Left ventricle myocardium inferior (tissue), 1 donor: ENCODE measurements at regions not wholly inside any gene's neighbourhood (a gene's known extent, or its start where the extent isn't known, plus 50 kb on each side); places are given as distances from the start of the nearest gene placed in this dataset.
A peak's percentile ranks its signal among the peaks of the same experiment; 100 is the strongest.

Experiments
- DNase-seq: peaks from one replicate; pipeline ENCODE4 v3.0.0-alpha.2; 2020
- H3K27ac ChIP-seq: fragments of 200-600 bp; replicated peaks from 2 replicates; pipeline ENCODE4 v1.8.0; 2021
- H3K27me3 ChIP-seq: fragments of 200-600 bp; 2 replicates; pipeline ENCODE4 v1.8.0; 2021; ENCODE audit warnings: low read depth
- H3K36me3 ChIP-seq: fragments of 200-600 bp; 2 replicates; pipeline ENCODE4 v1.8.0; 2021
- H3K4me1 ChIP-seq: fragments of 200-600 bp; 2 replicates; pipeline ENCODE4 v1.8.0; 2021
- H3K4me3 ChIP-seq: fragments of 200-600 bp; 2 replicates; pipeline ENCODE4 v1.8.0; 2021; ENCODE audit warnings: mild to moderate bottlenecking, moderate library complexity
- H3K9me3 ChIP-seq: fragments of 200-600 bp; replicated peaks from 2 replicates; pipeline ENCODE4 v1.8.0; 2021
- intact Hi-C: fragments of 100-400 bp; cut with micrococcal nuclease; formaldehyde crosslinking; loops from one replicate; pipeline ENCODE4 v1.11.0; 2022
- TF ChIP-seq, protein P1 (sequence below): fragments of 200-600 bp; IDR thresholded peaks from 2 replicates; pipeline ENCODE4 v1.8.0; 2021; ENCODE audit warnings: antibody characterized with exemption, mild to moderate bottlenecking, borderline replicate concordance
- donor health status: DM: no; HTN: yes; CAD: no; lungs with severe emphysema.

DNA sequence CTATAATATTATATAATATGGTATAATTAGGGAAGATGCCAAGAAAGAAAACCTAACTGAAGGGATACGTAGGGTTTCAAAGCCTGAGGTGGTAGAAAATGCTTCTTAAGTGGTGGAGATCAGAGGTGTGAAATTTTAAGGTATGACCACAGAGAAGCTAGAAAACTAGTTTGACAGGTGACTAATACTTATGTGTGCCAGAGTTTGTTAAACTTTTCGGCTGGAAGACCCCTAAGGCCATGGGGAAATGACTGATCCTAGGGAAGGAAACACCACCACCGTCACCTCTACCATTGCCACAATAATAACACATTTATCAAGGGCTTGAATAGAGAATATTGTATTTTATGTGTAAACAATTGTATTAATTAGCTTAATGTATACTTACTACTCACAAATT, 261.4 kb upstream of the GBE1 start:
- H3K27me3 ChIP-seq = no peaks in the 10 kb centered on the region
- H3K9me3 ChIP-seq = peaks cover 5% of the 10 kb centered on the region
- H3K4me1 ChIP-seq = no peaks in the 10 kb centered on the region
- TF ChIP-seq, protein P1, sequence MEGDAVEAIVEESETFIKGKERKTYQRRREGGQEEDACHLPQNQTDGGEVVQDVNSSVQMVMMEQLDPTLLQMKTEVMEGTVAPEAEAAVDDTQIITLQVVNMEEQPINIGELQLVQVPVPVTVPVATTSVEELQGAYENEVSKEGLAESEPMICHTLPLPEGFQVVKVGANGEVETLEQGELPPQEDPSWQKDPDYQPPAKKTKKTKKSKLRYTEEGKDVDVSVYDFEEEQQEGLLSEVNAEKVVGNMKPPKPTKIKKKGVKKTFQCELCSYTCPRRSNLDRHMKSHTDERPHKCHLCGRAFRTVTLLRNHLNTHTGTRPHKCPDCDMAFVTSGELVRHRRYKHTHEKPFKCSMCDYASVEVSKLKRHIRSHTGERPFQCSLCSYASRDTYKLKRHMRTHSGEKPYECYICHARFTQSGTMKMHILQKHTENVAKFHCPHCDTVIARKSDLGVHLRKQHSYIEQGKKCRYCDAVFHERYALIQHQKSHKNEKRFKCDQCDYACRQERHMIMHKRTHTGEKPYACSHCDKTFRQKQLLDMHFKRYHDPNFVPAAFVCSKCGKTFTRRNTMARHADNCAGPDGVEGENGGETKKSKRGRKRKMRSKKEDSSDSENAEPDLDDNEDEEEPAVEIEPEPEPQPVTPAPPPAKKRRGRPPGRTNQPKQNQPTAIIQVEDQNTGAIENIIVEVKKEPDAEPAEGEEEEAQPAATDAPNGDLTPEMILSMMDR = no peak
- no peak overlapping the region for H3K27ac ChIP-seq
- H3K4me3 ChIP-seq = no peak overlapping the region
- intact Hi-C loops = no loop called here
- DNase-seq = no peak
- no peaks in the 10 kb centered on the region for H3K36me3 ChIP-seq

DNA sequence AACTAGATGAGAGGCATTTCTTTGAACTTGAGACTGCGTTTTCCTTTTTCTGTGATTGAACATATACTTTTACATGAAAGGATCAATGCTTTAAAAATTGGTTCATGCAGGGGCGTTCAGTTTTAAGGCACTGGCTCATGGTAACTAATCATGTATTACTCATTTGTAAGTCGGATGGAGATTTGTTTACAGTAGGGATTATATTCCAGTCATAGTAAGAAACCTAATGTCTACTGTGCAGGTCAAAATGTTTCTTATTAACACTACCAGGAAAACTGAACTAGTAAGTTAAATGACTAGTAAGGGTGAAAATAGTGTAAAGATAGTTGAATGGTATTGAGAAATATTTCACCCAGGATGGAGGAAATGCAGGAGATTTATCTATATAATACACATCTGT, 258.8 kb upstream of the GBE1 start:
- peaks cover 5% of the 10 kb centered on the region for H3K9me3 ChIP-seq
- intact Hi-C loops = no loop called here
- H3K4me1 ChIP-seq = no peaks in the 10 kb centered on the region
- no peak overlapping the region for H3K27ac ChIP-seq
- H3K27me3 ChIP-seq = no peaks in the 10 kb centered on the region
- no peak overlapping the region for H3K4me3 ChIP-seq
- no peak for DNase-seq
- TF ChIP-seq, protein P1 = no peak
- no peaks in the 10 kb centered on the region for H3K36me3 ChIP-seq

DNA sequence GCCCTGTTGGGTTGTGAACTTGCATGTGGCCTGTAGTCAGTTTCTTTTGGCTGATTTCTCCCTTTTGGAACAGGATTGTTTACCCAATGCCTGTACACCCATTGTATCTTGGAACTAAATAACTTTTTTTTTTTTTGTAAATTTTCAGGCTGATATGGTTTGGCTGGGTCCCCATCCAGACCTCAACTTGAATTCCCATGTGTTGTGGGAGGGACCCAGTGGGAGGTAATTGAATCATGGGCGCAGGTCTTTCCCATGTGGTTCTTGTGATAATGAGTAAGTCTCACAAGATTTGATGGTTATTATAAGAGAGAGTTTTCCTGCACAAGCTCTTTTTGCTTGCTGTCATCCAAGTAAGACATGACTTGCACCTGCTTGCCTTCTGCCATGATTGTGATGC, 253.8 kb upstream of the GBE1 start:
- peaks cover 23% of the 10 kb centered on the region for H3K9me3 ChIP-seq
- H3K27me3 ChIP-seq = no peaks in the 10 kb centered on the region
- no peaks in the 10 kb centered on the region for H3K4me1 ChIP-seq
- no peaks in the 10 kb centered on the region for H3K36me3 ChIP-seq
- H3K27ac ChIP-seq = no peak overlapping the region
- TF ChIP-seq, protein P1 = no peak
- DNase-seq = no peak
- no peak overlapping the region for H3K4me3 ChIP-seq
- intact Hi-C loops = no loop called here

DNA sequence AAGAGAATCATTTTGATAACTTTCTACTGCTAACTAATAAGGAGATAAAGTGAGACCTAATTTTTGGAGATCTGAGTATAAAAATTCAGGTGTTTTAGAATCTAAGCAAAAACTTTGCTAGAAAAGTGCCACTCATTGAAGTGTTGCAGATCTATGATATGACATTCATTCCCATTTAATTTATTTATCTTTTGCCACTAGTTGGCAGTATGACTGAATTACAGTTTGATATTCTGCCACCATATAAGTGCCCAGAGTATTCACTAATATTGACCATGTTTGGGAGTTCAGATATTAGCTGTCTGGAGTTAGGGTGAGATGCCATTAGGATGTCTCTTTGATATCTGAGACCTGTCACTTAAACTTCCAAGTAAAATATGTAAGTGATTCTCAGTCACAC, 251.3 kb upstream of the GBE1 start:
- no peak overlapping the region for H3K27ac ChIP-seq
- H3K9me3 ChIP-seq = peaks cover 21% of the 10 kb centered on the region
- intact Hi-C loops = no loop called here
- H3K4me1 ChIP-seq = no peaks in the 10 kb centered on the region
- no peaks in the 10 kb centered on the region for H3K36me3 ChIP-seq
- no peaks in the 10 kb centered on the region for H3K27me3 ChIP-seq
- no peak overlapping the region for H3K4me3 ChIP-seq
- TF ChIP-seq, protein P1 = peak; percentile 25
- no peak for DNase-seq

DNA sequence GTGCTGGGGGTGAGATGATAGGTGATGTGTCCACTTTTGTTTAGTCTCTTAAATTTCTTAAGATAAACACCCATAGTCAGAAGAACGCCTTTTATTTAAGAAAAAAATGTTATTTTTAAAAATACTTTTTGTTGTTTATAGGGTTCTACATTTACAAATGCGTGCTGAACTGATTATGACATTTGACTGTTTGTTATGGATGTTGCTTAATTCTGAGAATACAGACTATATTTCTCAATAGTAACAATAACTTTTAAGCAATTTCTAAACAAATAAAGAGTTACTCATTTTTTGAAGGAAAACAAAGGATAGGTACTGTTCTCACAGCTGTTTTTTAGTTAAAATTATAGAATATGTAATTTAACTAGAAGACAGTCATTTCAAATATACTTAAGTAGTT, 249.9 kb upstream of the GBE1 start:
- TF ChIP-seq, protein P1 = no peak
- no peak overlapping the region for H3K4me3 ChIP-seq
- H3K27me3 ChIP-seq = no peaks in the 10 kb centered on the region
- DNase-seq = no peak
- H3K27ac ChIP-seq = no peak overlapping the region
- peaks cover 28% of the 10 kb centered on the region for H3K9me3 ChIP-seq
- intact Hi-C loops = no loop called here
- no peaks in the 10 kb centered on the region for H3K4me1 ChIP-seq
- no peaks in the 10 kb centered on the region for H3K36me3 ChIP-seq

DNA sequence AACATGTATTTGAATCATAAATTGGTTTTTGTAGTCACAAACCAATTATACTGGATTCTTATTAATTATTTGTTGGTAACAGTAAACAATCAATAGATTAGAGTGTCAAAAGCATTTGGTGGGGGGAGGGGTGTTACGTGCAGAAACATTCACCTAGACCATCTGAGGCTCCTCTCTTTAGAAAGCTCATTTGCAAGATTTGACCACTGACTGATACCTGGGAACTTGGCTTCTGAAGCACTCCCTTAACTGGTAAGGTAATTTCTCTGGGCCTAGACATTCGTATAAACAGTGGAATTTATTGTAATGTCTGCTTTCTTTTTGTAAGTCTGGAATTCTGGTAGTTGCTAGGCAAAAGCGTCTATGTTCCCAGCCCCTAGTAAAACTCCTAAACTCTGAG, 243.8 kb upstream of the GBE1 start:
- Histone ChIP-seq H3K36me3 (no peaks in the 10 kb centered on the region), H3K4me1 (peaks cover 30% of the 10 kb centered on the region), H3K27me3 (no peaks in the 10 kb centered on the region), H3K9me3 (peaks cover 10% of the 10 kb centered on the region), H3K27ac (no peak overlapping the region), H3K4me3 (no peak overlapping the region)
- DNase-seq = no peak
- TF ChIP-seq, protein P1 = no peak
- intact Hi-C loops = no loop called here
